Liver (tissue), 3 donors: ENCODE measurements at regions not wholly inside any gene's neighbourhood (a gene's known extent, or its start where the extent isn't known, plus 50 kb on each side); places are given as distances from the start of the nearest gene placed in this dataset.

Experiments used
- EGR1 ChIP-seq, 2 donors: IDR thresholded peaks; 2 replicates each; pipeline ENCODE4 v1.6.1; 2016 to 2018; ENCODE audit warnings: antibody characterized with exemption in 2 of 2, low read depth in 2 of 2
- GABPA ChIP-seq, 2 donors: IDR thresholded peaks in 1 of 2; conservative IDR thresholded peaks in 1 of 2; 2 replicates each; pipeline ENCODE4 v1.6.1; 2016; ENCODE audit warnings: antibody characterized with exemption in 2 of 2, mild to moderate bottlenecking in 1 of 2, moderate library complexity in 1 of 2
- HNF4A ChIP-seq, 2 donors: conservative IDR thresholded peaks; 2 replicates each; pipeline ENCODE4 v1.6.1; 2016; ENCODE audit warnings: antibody characterized with exemption in 2 of 2, mild to moderate bottlenecking in 2 of 2
- JUND ChIP-seq, 2 donors: IDR thresholded peaks; 2 replicates each; pipeline ENCODE4 v1.6.1; 2016; ENCODE audit warnings: antibody characterized with exemption in 2 of 2
- RAD21 ChIP-seq, 2 donors: IDR thresholded peaks; 2 replicates each; pipeline ENCODE4 v1.6.1; 2016; ENCODE audit warnings: antibody characterized with exemption in 2 of 2, mild to moderate bottlenecking in 2 of 2
- REST ChIP-seq: IDR thresholded peaks from 2 replicates; pipeline ENCODE4 v1.6.1; 2016; ENCODE audit warnings: antibody characterized with exemption, mild to moderate bottlenecking
- SP1 ChIP-seq: IDR thresholded peaks from 2 replicates; pipeline ENCODE4 v1.6.1; 2018; ENCODE audit warnings: antibody characterized with exemption, mild to moderate bottlenecking
- YY1 ChIP-seq: IDR thresholded peaks from 2 replicates; pipeline ENCODE4 v1.6.1; 2016; ENCODE audit warnings: antibody characterized with exemption, mild to moderate bottlenecking
- TF ChIP-seq, protein P1 (sequence below): fragments of 150-350 bp; IDR thresholded peaks from 2 replicates; pipeline ENCODE4 v1.5.1; 2017; ENCODE audit warnings: improper control_type of control experiment, low read depth, low read length; ENCODE audit not compliant: missing input control
- TF ChIP-seq, protein P2 (sequence below): IDR thresholded peaks from 2 replicates; pipeline ENCODE4 v1.6.1; 2016; ENCODE audit warnings: antibody characterized with exemption
- TF ChIP-seq, protein P3 (sequence below): IDR thresholded peaks from 2 replicates; pipeline ENCODE4 v1.6.1; 2016; ENCODE audit warnings: antibody characterized with exemption
- donor health status: healthy.
- donor health status: healthy.

DNA sequence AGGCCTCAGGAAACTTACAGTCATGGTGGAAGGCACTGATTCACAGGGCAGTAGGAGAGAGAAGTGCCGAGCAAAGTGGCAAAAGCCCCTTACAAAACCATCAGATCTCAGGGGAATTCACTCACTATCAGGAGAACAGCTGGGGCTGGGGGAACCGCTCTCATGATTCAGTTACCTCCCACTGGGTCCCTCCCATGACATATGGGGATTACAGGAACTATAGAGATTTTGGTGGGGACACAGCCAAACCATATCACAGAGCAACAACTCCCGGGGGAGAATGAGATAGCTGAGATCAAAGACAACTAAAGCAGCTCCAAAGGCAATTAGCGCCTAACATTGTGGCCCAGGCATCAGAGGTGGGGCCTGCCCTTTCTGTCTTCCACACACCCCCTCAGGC is 85.4 kb upstream of the VOPP1 start:
- TF ChIP-seq, protein P1, sequence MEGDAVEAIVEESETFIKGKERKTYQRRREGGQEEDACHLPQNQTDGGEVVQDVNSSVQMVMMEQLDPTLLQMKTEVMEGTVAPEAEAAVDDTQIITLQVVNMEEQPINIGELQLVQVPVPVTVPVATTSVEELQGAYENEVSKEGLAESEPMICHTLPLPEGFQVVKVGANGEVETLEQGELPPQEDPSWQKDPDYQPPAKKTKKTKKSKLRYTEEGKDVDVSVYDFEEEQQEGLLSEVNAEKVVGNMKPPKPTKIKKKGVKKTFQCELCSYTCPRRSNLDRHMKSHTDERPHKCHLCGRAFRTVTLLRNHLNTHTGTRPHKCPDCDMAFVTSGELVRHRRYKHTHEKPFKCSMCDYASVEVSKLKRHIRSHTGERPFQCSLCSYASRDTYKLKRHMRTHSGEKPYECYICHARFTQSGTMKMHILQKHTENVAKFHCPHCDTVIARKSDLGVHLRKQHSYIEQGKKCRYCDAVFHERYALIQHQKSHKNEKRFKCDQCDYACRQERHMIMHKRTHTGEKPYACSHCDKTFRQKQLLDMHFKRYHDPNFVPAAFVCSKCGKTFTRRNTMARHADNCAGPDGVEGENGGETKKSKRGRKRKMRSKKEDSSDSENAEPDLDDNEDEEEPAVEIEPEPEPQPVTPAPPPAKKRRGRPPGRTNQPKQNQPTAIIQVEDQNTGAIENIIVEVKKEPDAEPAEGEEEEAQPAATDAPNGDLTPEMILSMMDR, result no peak
- TF ChIP-seq YY1 (no peak), JUND (IDR thresholded peaks at IDR 0.05) (no peak), HNF4A (conservative IDR thresholded peaks at IDR 0.05) (no peak), GABPA (IDR thresholded peaks at IDR 0.05 in 1 of 2, conservative IDR thresholded peaks at IDR 0.05 in 1 of 2) (no peak), REST (no peak), SP1 (no peak), EGR1 (IDR thresholded peaks at IDR 0.05; ENCODE audit: low read depth in 2 of 2) (no peak), RAD21 (IDR thresholded peaks at IDR 0.05) (no peak)
- TF ChIP-seq, protein P2, sequence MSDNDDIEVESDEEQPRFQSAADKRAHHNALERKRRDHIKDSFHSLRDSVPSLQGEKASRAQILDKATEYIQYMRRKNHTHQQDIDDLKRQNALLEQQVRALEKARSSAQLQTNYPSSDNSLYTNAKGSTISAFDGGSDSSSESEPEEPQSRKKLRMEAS, result no peak
- TF ChIP-seq, protein P3, sequence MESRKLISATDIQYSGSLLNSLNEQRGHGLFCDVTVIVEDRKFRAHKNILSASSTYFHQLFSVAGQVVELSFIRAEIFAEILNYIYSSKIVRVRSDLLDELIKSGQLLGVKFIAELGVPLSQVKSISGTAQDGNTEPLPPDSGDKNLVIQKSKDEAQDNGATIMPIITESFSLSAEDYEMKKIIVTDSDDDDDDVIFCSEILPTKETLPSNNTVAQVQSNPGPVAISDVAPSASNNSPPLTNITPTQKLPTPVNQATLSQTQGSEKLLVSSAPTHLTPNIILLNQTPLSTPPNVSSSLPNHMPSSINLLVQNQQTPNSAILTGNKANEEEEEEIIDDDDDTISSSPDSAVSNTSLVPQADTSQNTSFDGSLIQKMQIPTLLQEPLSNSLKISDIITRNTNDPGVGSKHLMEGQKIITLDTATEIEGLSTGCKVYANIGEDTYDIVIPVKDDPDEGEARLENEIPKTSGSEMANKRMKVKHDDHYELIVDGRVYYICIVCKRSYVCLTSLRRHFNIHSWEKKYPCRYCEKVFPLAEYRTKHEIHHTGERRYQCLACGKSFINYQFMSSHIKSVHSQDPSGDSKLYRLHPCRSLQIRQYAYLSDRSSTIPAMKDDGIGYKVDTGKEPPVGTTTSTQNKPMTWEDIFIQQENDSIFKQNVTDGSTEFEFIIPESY, result no peak
